ENCODE measurements at regions not wholly inside any gene's neighbourhood (a gene's known extent, or its start where the extent isn't known, plus 50 kb on each side); places are given as distances from the start of the nearest gene placed in this dataset.
"Not testable (repeated sequence)": the region's sequence is repeated elsewhere in the genome, so short reads cannot be mapped to it uniquely, and the experiment has no call there.

GRCh38 chr12:41680155-41680554, 464.5 kb downstream of the GXYLT1 start:
- DNase-seq (ENCODE audit: low read depth in 2 of 2), result no peak

GRCh38 chr12:41663598-41664265, 475.6 kb downstream of the PDZRN4 start:
- DNase-seq (ENCODE audit: low read depth in 2 of 2), result no peak

DNA sequence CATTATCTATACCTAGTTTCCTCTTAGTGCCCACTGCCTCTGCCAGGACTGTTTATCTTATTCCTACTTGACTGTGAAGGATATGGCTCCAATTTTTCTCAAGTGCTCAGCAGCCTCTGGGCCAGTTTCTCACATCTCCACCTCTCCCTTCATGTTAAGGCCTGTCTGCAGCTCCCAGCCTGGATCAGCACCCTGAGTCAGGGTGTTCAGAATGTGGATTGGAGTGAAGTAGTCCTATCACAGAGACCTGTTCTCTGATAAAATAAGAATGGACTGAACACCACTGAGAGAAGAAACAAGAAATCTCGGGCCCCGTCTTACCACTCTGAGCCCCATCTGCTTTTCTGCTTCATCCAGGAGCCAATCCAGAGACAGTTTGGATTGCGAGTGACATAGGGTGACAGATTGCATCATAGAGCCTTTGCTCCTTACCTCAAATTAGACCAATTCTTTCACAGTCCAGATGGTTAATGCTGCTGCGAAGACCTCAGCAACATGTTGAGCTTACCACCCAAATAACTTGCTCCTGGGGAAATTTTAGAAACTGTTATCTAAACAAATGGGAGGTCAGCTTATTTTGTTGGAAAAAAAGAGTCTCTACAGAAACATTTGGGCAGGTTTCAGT, 473.1 kb downstream of the PDZRN4 start:
- no peak for DNase-seq (ENCODE audit: low read depth in 2 of 2)

DNA sequence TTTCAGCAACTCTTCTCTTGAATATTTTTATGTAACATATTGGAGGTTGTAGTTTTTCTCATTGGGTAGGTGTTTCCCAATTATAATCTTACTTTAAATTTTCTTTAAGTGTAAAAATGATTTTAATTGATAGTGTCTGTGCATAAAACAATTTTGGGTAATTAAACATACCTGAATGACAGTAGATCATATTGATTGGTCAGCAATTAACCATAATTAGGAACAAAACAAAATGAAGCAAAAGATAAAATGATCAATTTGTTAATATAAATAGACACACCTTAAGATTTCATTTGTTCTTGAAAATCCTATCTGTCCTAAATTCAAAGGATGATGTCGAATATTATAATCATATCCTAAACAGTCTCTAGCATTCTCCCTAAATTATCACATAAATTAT, 468.3 kb downstream of the PDZRN4 start:
- DNase-seq (ENCODE audit: low read depth in 2 of 2), result no peak

DNA sequence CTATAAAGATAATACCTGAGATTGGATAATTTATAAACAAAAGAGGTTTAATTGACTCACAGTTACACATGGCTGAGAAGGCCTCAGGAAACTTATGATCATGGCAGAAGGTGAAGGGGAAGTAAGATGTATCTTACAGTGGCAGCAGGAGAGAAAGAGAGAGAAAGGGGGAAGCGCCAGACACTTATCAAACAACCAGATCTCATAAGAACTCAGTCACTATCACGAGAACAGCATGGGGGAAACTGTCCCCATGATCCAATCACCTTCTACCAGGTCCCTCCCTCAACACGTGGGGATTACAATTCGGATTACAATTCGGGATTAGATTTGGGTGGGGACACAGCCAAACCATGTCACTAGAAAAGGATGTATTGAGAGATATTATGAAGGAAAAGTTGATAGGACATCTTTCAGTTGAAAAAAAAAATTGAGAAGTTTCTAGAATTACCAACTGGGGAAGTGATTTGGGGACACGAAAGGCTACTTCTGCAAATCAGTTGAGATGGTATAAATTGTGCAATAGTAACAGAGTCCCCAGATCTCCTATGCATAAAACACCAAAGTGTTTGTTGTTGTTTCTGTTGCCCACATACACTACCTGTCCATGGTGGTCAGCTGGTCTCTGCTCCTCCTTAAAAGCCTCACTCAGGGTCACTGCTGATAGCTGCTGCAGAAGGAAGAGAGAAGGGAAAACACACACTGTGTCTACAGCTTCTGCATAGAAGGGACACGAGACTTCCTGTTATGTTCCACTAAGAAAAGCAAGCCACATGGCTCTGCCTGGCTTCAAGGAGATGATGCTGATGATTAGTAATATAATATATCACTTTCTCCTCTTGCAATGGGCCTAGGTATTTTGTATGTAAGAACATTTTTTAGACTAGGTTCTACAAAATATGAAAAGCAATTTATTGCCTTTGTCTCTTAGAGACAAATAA, 465.5 kb downstream of the PDZRN4 start:
- DNase-seq (ENCODE audit: low read depth in 2 of 2), result no peak

GRCh38 chr12:41652981-41653380, 464.9 kb downstream of the PDZRN4 start:
- DNase-seq (ENCODE audit: low read depth in 2 of 2), result no peak

DNA sequence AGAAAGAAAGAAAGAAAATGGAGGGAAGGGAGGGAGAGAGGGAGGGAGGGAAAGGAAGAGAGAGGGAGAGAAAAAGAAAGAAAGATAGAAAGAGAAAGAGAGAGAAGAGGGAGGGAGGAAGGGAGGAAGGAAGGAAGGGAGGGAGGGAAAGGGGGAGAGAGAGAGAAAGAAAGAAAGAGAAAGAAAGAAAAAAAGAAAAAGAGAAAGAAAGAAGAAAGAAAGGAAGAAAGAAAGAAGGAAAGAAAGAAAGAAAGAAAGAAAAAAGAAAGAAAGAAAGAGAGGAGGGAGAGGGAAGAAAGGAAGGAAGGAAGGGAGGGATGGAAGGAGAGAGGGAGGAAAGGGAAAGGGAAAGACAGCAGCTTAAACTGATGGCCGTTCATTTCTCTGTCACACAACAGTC, 457.5 kb downstream of the PDZRN4 start:
- no peak for DNase-seq (ENCODE audit: low read depth in 2 of 2)

DNA sequence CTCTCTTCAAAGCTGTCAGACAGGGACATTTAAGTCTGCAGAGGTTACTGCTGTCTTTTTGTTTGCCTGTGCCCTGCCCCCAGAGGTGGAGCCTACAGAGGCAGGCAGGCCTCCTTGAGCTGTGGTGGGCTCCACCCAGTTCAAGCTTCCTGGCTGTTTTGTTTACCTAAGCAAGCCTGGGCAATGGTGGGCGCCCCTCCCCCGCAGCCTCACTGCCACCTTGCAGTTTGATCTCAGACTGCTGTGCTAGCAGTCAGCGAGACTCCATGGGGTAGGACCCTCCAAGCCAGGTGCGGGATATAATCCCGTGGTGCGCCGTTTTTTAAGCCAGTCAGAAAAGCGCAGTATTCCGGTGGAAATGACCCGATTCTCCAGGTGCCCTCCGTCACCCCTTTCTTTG, 454.7 kb downstream of the PDZRN4 start:
- not testable (repeated sequence) for DNase-seq (ENCODE audit: low read depth in 2 of 2)

GRCh38 chr12:41636653-41637052, 448.5 kb downstream of the PDZRN4 start:
- DNase-seq (ENCODE audit: low read depth in 2 of 2), result no peak

DNA sequence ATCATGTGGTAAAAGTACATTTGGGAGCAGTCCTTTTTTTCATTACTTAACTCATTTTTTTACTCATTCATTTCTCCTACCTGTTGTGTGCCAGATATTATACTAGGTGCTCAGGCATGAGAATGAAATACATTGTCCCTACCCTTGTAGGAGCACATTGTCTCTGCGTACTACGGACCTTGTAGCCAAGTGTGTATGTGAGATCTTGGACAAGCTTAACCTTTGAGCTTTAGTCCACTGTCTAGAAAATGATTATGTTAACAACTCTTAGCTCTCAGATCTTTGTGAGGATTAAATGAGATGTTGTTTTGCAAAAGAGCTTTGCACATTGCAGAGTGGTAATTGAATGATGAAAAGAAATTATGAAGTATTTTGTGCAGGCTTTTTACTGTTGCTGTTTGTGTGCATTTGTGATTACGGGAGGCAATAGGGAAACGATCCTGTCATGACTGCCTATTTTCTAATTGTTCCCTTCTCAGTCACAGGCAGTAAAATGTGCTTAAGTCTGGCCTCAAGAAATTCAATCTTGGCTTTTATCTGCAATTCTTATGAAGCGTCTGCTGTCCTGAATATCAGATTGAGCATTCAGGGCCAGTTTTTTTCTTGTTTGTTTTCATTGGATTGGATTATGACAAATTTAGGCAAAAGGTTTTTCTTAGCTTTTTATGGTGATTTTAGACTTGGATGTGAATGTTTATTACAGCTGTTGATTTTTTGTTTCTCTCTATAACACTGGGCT, 447.7 kb downstream of the PDZRN4 start:
- DNase-seq (ENCODE audit: low read depth in 2 of 2), result no peak

DNA sequence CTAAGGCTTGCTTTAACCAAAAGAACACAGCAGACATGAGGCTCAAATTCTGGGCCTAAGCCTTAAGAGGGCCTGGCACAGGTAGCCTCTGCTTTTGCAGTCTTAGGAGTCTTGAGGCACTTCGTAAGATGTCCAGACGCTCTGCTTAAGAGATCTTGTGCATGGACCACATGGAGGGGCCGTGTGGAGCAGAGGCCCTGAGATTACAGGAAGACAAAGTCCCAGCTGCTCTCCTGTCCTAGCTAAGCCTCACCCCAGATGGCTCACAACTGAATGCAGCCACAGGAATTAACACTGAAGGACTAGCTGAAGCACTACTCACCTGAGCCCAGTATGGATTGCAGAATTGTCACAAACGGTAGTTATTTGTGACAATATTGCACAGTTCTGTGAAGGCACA, 446.0 kb downstream of the PDZRN4 start:
- DNase-seq (ENCODE audit: low read depth in 2 of 2), result no peak

DNA sequence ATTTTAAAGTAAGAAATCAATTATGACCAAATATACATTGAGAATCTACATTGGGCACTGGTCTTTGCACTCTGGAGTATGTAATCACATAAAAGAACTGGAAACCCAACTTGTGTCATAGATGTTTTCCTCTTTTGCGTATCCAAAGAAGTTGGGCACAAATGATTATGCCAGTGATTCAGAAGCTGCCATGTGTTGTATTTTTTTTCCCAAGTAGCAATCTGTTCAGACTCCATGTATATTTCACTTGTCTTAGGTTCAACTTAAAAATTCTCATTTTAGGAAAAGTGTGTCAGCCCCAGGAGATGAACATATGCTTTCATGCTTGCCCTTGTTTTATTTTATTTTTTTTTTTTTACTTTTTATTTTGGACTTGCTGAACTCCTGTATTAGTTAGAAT, 441.5 kb downstream of the PDZRN4 start:
- no peak for DNase-seq (ENCODE audit: low read depth in 2 of 2)

GRCh38 chr12:41627476-41627875, 439.4 kb downstream of the PDZRN4 start:
- no peak for DNase-seq (ENCODE audit: low read depth in 2 of 2)

DNA sequence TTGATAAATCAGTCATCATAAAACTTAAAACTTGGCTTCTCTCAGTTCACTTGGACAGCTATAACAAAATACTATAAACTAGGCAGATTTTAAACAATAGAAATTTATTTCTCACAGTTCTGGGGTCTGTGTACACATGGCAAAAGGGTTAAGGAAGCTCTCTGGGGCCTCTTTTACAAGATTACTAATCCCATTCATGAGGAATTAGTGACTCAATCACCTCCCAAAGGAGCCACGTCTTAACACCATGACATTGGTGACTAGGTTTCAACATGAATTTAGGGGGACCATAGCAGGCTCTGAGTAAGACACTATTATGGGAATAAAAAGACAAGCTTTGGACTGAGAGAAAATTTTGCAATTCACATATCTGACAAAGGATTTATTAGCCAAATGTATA, 436.5 kb downstream of the PDZRN4 start:
- no peak for DNase-seq (ENCODE audit: low read depth in 2 of 2)

All from stimulated activated CD4-positive, alpha-beta T cell treated with anti-CD3 and anti-CD28 coated beads, Interleukin-4, amount 100 ng/mL, for 48 hours (primary cell).